ENCODE measurements at regions not wholly inside any gene's neighbourhood (a gene's known extent, or its start where the extent isn't known, plus 50 kb on each side); places are given as distances from the start of the nearest gene placed in this dataset.
"Not testable (repeated sequence)": the region's sequence is repeated elsewhere in the genome, so short reads cannot be mapped to it uniquely, and the experiment has no call there.

DNA sequence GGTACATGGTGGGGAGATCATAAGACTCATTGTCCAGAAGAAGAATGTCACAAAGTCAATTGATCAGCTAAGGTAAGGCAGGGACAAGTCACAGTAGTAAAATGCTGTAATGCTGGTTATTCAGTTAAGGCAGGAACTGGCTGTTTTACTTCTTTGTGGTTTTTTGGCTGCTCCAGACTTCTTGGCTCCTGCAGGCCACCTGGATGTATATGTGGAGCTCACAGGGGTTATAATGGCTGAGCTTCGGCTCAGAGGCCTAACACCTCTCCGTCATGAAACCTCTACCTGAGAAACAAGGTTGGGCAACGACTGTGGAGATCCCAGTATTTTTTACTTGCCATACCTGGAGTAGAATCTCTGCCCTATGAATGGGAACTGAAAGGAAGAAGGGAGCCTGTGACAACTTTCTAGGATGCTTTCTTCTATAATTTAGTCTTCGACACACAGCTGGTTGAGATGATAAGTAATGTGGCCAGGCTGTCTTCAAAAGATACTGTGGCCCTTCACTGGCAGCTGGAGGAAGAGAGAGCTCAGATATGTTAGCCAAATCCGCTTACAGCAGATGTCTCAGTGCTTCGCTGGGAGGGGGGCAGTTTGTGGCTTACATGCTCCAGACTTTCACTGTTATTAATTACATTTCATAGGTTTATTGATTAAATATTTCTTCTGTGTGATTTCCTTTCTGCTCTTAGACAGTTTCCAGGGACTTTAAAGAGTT, 887.8 kb downstream of the IGSF11 start:
- no peak for DNase-seq

DNA sequence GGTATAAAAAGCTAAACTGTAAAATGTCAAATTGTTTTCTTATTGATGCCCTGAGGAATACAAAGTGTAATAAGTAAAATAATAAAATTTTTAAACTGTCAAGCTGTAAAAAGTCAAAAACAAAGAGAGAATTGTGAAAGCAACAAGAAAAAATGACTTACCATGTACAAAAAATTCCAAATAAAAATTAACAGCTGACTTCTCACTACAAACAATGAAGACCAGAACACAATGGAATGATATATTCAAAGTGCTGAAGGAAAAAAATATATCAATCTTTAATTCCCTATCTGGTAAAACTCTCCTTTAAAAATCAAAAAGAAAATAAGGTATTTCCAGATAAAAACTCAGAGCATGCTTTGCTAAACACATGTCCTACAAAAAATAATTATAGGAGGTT, 883.5 kb downstream of the IGSF11 start:
- DNase-seq, result peak; percentile 15

DNA sequence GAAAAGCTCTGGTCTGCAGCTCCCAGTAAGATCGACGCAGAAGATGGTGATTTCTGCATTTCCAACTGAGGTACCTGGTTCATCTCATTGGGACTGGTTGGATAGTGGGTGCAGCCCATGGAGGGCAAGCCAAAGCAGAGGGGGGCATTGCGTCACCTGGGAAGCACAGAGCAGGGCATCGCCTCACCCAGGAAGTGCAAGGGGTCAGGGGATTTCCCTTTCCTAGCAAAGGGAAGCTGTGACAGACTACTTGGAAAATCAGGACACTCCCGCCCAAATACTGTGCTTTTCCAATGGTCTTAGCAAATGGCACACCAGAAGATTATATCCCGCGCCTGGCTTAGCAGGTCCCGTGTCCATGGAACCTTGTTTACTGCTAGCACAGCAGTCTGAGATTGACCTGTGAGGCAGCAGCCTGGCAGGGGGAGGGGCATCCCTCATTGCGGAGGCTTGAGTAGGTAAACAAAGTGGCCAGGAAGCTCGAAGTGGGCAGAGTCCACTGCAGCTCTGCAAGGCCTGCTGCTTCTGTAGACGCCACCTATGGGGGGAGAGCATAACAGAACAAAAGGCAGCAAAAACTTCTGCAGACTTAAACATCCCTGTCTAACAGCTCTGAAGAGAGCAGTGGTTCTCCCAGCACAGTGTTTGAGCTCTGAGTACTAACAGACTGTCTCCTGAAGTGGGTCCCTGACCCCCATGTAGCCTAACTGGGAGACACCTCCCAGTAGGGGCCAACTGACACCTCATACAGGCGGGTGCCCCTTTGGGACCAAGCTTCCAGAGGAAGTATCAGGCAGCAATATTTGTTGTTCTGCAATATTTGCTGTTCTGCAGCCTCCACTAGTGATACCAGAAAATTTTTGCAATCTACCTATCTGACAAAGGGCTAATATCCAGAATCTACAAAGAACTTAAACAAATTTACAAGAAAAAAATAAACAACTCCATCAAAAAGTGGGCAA, 871.7 kb downstream of the IGSF11 start:
- not testable (repeated sequence) for DNase-seq

DNA sequence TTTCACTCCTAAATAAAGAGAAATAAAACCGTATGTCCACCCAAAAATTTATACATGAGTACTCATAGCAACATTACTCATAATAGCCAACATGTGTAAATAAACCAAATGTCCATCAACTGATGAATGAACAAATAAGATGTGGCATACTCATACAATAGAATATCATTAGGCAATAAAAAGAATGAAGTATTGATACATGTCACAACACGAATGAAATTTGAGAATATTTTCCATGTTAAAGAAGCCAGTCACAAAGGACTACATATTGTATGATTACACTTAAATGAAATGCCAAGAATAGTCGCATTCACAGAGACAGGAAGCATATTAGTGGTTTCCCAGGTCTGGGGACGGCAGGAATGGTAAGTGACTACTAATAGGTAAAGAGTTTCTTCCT, 869.2 kb downstream of the IGSF11 start:
- DNase-seq, result peak; percentile 29

DNA sequence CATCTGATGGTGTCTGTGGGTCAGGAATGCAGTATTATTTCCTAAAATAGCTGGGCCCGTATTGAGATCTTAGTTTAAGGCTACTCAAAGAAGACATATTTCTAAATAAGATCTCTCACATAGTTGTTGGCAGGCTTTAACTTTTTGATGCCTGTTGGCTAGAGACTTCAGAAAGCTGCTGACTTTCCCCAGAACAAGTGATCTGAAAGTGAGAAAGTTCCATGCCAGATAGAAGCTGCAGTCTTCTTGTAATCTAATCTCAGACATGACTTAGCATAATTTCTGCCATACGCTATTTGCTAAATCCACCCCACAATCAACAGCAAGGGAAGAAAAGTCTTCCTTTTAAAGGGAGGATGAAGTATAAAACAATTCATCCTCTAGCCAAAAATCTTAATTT, 867.1 kb downstream of the IGSF11 start:
- no peak for DNase-seq

DNA sequence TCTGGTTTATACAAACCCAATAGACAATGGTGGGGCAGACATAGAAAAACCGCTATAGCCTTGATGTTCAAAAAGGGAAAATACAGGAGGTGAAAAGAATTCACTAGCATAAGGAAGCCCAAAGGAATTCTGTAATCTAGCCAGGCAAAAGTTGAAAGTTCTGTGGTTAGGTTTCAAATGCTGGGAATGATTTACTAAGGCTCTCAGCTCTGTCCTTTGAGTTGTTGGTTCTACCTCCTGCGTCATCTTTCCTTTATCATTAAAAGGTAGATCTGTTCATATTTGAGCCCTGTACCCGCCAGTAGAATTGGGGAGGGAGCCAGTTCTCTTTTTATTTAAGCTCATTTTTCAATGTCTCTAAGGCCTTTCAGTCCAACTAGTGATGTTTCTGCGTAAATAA, 866.5 kb downstream of the IGSF11 start:
- no peak for DNase-seq

DNA sequence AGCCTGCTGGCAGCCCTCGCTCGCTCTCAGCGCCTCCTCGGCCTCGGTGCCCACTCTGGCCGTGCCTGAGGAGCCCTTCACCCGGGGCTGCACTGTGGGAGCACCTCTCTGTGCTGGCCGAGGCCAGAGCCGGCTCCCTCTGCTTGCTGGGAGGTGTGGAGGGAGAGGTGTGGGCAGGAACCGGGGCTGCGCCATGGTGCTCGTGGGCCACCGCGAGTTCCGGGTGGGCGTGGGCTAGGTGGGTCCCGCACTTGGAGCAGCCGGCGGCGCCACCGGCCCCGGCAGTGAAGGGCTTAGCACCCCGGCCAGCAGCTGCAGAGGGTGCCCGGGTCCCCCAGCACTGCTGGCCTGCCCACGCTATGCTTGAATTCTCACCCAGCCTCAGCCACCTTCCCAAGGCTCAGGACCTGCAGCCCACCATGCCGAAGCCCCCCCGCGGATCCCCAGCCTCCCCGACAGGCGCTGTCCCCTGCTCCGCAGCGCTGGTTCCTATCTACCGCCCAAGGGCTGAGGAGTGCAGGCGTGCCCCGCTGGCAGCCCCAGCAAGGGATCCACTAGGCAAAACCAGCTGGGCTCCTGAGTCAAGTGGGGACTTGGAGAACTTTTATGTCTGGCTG, 863.3 kb downstream of the IGSF11 start:
- no peak for DNase-seq

DNA sequence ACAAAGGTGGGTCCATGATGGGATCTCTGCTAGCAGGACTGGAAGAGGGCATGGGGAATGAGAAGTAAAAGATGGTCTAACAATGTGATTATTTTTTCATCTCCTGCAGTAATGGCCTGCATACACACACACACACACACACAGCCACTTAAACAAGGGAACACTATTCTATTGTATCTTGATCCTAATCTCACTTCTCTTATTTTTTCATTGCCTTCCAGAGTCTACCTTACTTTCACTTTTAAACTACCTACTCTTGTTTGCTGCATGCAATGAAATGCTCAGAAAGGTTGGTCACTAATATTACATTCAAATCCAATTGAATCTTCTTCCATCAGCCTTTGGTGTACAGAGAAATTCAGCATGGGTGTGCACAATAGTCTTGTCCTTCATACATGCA, 853.8 kb downstream of the IGSF11 start:
- DNase-seq, result no peak

DNA sequence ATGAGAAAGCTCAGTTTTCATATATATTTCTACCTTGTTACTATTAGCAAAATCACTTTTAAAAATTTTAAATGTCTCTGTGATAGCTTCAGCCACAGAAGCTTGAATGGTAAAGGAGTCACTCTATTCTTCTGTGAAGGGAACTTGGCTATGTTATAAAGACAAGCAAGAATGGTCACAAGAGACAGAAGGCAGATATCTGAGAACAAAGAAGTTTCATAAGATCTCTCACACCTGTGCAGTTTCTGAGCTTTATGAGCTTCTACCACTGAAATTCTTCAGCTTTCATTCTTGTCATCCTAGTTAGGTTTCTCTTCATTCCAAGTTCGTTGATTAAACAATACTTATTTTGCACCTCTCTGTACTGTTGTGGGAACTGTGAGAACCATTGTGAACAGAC, 853.4 kb downstream of the IGSF11 start:
- DNase-seq, result no peak

DNA sequence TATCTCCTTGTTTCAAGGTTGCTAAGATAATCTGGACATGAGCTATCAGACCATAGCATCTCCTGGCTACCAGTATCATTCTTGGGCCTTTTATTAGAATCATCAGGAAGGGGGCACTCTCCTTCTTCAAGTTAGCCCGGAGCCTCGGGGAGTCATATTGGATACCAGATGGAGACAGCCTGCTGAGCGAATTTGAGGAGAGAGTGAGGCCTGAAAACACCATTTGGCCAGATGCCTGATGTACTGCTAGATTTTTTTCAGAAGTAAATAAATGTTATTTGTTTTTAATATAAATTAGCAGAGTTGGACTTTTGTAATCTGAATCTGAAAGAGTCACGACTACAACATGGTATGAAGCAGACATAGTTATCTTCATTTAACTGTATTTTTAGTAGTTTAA, 848.6 kb downstream of the IGSF11 start:
- DNase-seq, result no peak

DNA sequence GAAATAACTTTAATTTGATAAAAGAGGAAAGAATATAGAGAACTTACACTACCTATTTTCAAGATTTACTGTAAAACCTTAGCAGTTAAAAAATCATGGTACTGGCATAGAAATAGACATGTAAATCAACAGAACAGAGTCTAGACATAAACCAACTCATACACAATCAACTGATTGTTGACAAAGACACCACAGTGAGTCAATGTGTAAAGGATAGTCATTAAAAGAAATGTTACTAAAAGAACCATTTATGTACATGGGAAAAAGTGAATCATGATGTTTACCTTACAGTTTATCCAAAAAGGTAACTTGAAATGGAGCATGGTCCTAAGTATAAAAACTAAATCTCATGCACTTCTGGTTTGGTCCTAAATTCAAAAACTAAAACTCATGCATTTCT, 847.4 kb downstream of the IGSF11 start:
- no peak for DNase-seq

DNA sequence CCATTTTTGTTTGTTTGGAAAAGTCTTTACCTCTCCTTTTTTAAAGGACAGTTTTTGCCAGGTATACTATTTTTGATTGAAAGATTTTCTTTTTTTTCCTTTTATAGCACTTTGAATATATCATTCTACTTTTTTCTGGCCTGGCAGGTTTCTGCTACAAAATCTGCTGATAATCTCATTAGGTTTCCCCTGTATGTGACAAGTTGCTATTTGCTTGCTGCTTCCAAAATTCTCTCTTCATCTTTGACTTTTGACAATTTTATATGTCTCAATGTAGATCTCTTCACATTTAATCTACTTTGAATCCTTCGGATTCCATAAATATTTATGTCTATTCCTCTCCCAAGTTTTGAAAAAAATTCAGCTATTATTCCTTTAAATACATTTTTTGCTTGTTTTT, 838.5 kb downstream of the IGSF11 start:
- no peak for DNase-seq

DNA sequence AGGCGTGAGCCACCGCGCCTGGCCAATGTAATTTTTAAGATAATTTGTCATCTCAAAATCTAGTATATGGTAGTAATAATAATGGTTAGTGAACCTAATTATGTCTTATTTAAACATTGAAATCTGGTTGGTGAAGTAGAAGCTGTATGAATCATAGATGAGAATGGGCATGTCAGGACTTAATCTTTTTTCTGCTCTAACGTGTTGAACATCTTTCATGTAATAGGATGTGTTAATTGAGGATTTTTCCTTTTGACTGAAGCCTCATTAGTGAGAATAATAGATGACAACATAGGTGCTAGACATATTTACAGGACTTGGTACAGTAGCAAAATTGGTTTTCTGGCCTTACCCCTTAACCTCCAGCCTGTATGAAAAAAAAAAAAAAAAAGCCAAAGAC, 835.6 kb downstream of the IGSF11 start:
- no peak for DNase-seq

DNA sequence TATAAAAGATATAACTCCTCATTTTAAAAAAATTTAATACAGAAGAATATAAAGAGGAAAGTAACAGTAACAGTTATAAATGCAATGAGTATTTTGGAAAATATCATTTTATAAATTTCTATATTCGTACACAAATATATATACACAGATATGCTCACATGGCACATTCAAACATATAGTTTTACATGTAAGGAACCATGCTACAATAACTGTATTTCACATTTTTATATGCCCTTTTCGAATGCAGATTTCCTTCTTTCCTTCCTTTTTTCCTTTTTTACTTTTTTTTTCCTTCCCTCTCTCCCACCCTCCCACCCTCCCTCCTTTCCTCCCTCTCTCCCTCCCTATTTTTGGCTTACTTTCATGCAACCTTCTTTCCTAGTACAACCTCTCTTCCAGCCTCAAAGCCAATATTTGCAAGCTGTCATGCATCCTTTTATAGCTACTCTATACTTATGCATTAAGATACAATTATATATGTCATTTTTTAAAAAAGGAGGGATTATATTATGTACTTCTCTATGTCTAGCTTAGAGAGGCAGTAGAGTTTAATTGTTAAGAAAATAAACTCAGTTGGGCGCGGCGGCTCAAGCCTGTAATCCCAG, 830.5 kb downstream of the IGSF11 start:
- no peak for DNase-seq

DNA sequence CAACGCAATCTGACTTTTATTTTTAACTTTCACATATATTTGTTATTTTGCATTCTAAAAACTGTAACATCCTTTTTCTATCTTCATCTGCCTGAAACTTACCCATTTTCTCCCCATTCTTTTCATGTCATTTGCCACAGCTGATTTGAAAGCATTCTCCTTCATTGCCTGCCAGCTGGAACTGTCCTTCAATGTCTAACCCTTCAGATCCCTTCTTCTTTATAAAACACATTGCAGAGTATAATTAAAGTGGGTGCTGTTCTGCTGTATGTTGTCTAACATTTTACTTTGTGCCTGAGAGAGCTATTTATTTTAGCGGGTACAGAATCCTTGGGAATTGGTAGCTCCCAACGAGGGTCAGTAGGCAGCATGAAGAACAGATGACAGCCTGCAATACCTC, 827.4 kb downstream of the IGSF11 start:
- no peak for DNase-seq

DNA sequence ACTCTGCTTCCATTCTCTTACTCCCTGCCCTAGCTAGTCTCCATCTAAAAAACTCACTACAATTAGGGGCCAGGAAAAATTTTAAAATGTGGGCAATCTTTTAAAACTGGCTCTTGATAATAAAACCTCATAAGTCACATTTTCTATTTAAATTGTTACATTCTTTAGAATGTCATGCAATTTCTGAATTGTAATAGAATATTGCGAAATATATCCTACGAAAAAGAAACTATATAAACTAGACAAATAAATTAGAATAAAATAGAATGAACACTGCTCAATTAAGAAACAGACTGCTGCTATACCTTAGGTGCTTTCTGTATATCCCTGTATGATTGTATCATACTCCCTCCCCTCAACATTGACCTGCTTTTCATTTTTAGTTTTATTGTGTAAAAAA, 826.0 kb downstream of the IGSF11 start:
- DNase-seq, result no peak

DNA sequence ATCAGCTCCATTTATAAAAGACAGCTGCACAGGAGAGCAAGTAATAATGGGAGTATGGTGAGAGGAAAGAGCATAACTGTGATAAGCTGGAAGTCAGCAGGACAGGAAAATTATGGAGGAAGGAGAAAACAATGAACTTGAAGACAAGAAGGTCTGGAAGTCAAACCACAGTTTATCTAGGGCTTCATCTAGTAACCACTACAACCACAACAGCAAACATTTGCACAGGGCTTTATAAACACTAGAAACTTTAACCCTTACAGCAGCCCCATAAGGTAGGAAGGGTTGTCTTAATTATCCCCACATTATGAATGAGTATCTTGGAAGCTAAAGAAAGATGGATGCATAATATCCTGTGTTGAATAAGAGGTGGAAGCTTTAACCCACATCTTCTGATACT, 820.8 kb downstream of the IGSF11 start:
- DNase-seq, result no peak

DNA sequence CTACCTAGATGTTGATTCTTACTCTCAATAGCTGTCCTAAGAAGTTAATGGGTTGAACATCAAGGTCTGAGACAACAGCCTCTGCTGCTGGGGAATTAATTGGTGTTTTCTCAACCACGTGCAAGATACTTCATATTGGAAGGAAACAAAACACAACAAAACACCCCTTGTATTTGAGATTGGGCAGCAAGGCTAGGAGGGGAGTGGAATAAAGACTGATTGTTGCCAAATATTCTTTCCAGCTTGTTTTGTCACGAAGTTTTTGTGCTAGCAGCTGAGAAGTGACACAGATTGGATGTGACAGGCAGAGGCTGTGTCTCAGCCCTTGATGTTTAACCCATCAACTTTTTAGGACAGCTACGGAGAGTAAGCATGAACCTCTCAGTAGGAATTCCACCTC, 808.4 kb downstream of the IGSF11 start:
- DNase-seq, result no peak

DNA sequence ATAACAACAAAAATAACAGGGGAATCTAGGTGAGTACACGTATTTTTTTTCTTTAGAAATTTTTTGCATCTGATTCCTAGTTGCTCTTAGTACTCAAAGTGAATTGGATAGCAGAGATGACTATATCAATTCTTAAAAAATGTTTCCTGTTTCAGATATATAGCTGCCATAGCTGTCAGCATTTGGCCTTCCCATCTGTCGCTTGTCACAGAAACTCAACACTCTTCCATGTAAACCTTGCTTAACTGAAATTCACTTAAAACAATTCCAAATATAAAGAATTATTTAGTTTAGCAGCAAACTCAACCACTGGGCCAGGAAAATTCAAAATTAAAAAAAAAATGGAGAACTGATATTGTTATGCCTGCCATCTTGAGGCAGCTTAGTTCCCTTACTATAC, 807.5 kb downstream of the IGSF11 start:
- DNase-seq, result no peak

DNA sequence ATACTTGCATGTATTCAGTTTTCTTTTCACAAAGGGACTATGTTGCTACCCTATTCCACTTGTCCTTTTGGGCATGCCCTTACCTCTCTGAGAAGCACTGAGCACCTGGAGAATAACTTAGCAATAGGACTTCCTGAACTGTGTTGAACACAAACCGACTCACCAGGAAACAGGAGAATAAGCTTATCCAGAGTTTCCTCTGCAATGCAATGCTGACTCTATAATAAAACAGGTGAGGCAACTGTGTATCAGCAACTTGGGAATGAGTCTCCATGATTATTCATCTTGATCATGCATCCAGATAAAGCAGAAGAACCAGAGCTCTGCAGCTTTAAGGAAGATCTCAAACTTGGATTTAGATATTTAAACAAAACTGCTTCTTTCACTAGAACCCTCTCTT, 806.5 kb downstream of the IGSF11 start:
- no peak for DNase-seq

DNA sequence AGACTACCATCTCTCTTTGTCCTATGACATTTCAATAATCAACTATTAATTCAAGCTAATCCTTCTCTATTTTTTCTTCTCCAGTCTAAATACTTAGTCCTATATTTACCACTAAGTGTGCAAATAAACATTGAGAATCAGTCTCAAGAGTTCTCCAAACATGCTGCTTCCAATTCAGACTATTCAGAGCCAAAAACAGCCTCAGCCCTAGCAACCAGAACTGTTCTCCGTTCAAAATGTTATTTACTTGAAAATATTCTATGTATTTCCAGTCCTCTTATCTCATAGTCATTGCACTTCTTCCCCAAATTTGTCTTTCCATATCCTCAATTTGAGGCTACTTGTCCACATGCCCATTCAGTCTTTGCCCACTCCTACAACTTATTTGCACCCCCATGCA, 805.5 kb downstream of the IGSF11 start:
- no peak for DNase-seq

DNA sequence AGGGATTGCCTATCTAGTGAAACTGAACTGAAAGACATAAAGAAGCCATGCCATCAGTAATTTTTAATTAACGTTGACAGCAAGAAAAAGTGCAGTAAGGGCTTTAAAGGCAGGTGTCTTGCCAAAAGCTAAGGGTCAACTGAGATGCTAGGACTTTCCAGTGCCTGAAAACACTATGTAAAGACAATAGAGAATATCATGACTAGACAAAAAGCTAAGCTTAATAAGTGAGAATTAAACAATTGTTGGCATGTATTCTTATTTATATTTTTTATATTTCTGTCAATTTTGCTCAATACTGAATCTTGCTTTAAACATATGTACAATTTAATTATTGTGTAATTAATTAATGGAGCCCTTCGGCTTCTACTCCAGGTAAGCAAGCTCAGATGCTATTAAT, 803.1 kb downstream of the IGSF11 start:
- DNase-seq, result no peak

DNA sequence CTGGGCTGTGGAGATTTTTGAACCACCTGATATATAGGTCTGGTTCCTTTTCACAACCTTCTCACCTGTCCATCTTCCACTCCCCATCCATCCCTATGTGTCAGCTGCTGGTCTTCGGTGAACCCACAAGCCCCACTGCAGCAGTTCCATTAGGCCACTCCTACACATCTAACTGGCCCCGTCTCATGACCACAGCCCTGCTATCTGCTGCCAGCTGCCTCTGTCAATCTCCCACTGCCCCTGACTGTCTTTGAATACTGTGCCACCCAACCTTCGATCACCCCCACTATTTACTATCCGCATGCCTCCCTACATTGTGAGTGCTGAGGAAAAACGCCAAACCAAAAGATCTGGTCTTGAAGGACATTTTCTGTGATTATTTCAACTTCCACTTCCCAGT, 795.4 kb downstream of the IGSF11 start:
- DNase-seq, result no peak

DNA sequence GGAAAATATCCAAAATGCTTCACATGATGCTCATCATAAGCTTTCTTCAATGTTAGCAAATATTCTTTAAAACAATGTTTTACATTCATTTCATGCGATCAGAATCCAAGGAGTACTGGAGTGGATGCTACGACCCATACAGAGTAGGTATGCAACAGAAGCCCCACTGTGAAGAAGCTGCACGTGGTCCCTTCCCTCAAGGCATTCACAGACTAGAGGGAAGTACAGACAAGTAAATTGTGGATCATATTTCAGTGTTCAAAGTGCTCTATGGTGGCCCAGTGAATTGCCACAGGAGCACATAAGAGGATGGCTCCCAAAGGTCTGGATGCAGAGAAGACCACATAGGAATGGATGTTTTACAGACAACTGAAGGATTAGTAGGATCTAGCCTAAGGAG, 789.9 kb downstream of the IGSF11 start:
- DNase-seq, result no peak
